IPS-18c (cell line): ENCODE measurements at regions not wholly inside any gene's neighbourhood (a gene's known extent, or its start where the extent isn't known, plus 50 kb on each side); places are given as distances from the start of the nearest gene placed in this dataset.

Experiments used
- H3K4me3 ChIP-seq: 2 replicates; pipeline ENCODE4 v1.7.0; 2013; ENCODE audit warnings: low read depth, mild to moderate bottlenecking, low read length, moderate library complexity; ENCODE audit not compliant: insufficient read depth
- H3K9me3 ChIP-seq: one replicate; pipeline ENCODE4 v1.6.1; 2013; ENCODE audit warnings: mild to moderate bottlenecking, low read length, moderate library complexity; ENCODE audit not compliant: control insufficient read depth, insufficient read depth

- H3K9me3 ChIP-seq: no peaks in the 10 kb centered on the region
- H3K4me3 ChIP-seq: no peak overlapping the region
Measured at GRCh38 chr9:20212806-20213205, 409.5 kb downstream of the MLLT3 start.

- Histone ChIP-seq H3K4me3 (no peak overlapping the region), H3K9me3 (no peaks in the 10 kb centered on the region)
Measured at GRCh38 chr9:20209391-20210340, 412.6 kb downstream of the MLLT3 start.

- no peaks in the 10 kb centered on the region for H3K9me3 ChIP-seq
Measured at GRCh38 chr9:20208961-20209371, 413.3 kb downstream of the MLLT3 start.

GRCh38 chr9:20208226-20208625 lies 414.1 kb downstream of the MLLT3 start:
- no peaks in the 10 kb centered on the region for H3K9me3 ChIP-seq
- H3K4me3 ChIP-seq: no peak overlapping the region

More at GRCh38 chr9:20208961-20209371, 413.3 kb downstream of the MLLT3 start:
- no peak overlapping the region for H3K4me3 ChIP-seq

- Histone ChIP-seq H3K9me3 (no peaks in the 10 kb centered on the region), H3K4me3 (no peak overlapping the region)
Measured at GRCh38 chr9:20207176-20207575, 415.1 kb downstream of the MLLT3 start.

GRCh38 chr9:20205821-20206220 lies 416.5 kb downstream of the MLLT3 start:
- H3K4me3 ChIP-seq: no peak overlapping the region
- H3K9me3 ChIP-seq: no peaks in the 10 kb centered on the region

- no peaks in the 10 kb centered on the region for H3K9me3 ChIP-seq
- H3K4me3 ChIP-seq: no peak overlapping the region
Measured at GRCh38 chr9:20200991-20201431, 412.2 kb upstream of the SLC24A2 start.

GRCh38 chr9:20200581-20200980 lies 411.7 kb upstream of the SLC24A2 start:
- no peaks in the 10 kb centered on the region for H3K9me3 ChIP-seq
- H3K4me3 ChIP-seq: no peak overlapping the region

- H3K4me3 ChIP-seq: no peak overlapping the region
- H3K9me3 ChIP-seq: no peaks in the 10 kb centered on the region
Measured at GRCh38 chr9:20199111-20199510, 410.3 kb upstream of the SLC24A2 start.

GRCh38 chr9:20197976-20198685 lies 409.3 kb upstream of the SLC24A2 start:
- H3K4me3 ChIP-seq: no peak overlapping the region
- H3K9me3 ChIP-seq: no peaks in the 10 kb centered on the region

- H3K4me3 ChIP-seq: no peak overlapping the region
Measured at GRCh38 chr9:20191228-20191840, 402.5 kb upstream of the SLC24A2 start.

GRCh38 chr9:20189871-20190270 lies 401.0 kb upstream of the SLC24A2 start:
- Histone ChIP-seq H3K4me3 (no peak overlapping the region), H3K9me3 (no peaks in the 10 kb centered on the region)

More at GRCh38 chr9:20191228-20191840, 402.5 kb upstream of the SLC24A2 start:
- H3K9me3 ChIP-seq: no peaks in the 10 kb centered on the region

- Histone ChIP-seq H3K4me3 (no peak overlapping the region), H3K9me3 (no peaks in the 10 kb centered on the region)
Measured at GRCh38 chr9:20188616-20189369, 400.0 kb upstream of the SLC24A2 start.

GRCh38 chr9:20187318-20187717 lies 398.5 kb upstream of the SLC24A2 start:
- H3K4me3 ChIP-seq: no peak overlapping the region

GRCh38 chr9:20186823-20187222 lies 398.0 kb upstream of the SLC24A2 start:
- Histone ChIP-seq H3K4me3 (no peak overlapping the region), H3K9me3 (no peaks in the 10 kb centered on the region)

More at GRCh38 chr9:20187318-20187717, 398.5 kb upstream of the SLC24A2 start:
- no peaks in the 10 kb centered on the region for H3K9me3 ChIP-seq

GRCh38 chr9:20186231-20186630 lies 397.4 kb upstream of the SLC24A2 start:
- Histone ChIP-seq H3K9me3 (no peaks in the 10 kb centered on the region), H3K4me3 (no peak overlapping the region)

- no peaks in the 10 kb centered on the region for H3K9me3 ChIP-seq
- no peak overlapping the region for H3K4me3 ChIP-seq
Measured at GRCh38 chr9:20184541-20184940, 395.7 kb upstream of the SLC24A2 start.
